Activated naive CD4-positive, alpha-beta T cell treated with anti-CD3 and anti-CD28 coated beads, Interleukin-2, amount 50 U/mL, for 72 hours (primary cell): ENCODE measurements at regions not wholly inside any gene's neighbourhood (a gene's known extent, or its start where the extent isn't known, plus 50 kb on each side); places are given as distances from the start of the nearest gene placed in this dataset.

ENCODE experiments used
- ATAC-seq, 2 donors: fragments of 150-1000 bp; cut with Tn5 transposase; 2 replicates each; pipeline ENCODE4 v1.10.0; 2021; ENCODE audit warnings: mild to moderate bottlenecking in 2 of 2, moderate library complexity in 2 of 2
- DNase-seq, 2 donors: peaks; one replicate each; pipeline ENCODE4 v3.0.0; 2021 to 2022; ENCODE audit warnings: low spot score in 2 of 2
- H3K27ac Mint-ChIP-seq, 2 donors: one replicate each; pipeline ENCODE4 v1.8.0; 2022; ENCODE audit warnings: mild to moderate bottlenecking in 2 of 2, mixed read lengths in 2 of 2
- H3K36me3 Mint-ChIP-seq, 2 donors: one replicate each; pipeline ENCODE4 v1.8.0; 2022; ENCODE audit warnings: mixed read lengths in 2 of 2
- H3K9me3 Mint-ChIP-seq, 2 donors: one replicate each; pipeline ENCODE4 v1.8.0; 2022; ENCODE audit warnings: mixed read lengths in 2 of 2

DNA sequence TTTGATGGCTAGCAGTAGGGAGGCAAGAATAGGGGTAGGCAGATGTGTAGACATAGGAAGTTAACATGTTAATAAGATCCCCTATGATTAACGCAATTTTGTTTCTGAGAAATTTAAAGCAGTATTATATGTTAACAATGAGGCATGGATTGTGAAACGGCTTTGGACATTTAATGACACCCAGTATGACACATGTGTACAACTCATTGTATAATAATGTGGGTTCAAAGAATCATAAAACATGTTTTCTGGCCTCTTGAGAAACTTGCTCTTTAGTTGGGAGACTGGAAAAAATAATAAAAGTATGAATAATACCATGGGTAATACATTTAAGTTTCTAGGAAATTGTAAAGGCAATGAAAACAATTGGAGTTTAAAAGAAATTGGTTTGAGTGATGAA is 332.1 kb upstream of the CDH20 start:
- Mint-ChIP-seq H3K27ac (peak overlapping the region in 1 of 2 donors; percentile 56), H3K36me3 (no peaks in the 10 kb centered on the region), H3K9me3 (peaks cover 13 to 18% of the 10 kb centered on the region in 2 donors)
- DNase-seq (no peak), ATAC-seq (no peak)

DNA sequence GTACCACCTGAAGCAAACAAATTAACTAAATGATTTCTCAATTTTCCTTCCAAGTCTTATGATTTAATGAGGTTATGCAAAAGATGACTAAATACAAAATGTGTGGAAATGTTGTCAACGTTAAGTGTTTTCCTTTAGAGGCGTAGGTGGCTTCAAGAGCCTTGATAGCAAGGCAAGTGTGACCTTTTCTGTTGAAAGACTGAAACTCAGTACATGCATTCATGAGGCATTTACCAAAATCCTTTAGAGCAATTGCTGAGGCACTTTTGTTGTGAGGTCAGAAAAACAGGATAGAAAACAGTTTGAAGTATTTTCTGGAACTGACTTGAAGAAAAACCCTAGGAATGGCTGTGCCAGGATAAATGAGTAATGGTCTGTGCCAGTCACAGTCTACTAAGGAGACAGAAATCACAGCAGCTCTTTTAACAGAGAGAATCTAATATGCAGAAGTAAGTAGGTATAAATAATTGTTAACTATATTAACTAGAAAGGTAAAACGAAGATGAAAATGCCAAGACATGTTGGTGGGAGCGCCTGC is 326.5 kb upstream of the CDH20 start:
- Mint-ChIP-seq H3K27ac (no peak overlapping the region), H3K36me3 (no peaks in the 10 kb centered on the region), H3K9me3 (peaks cover 7 to 8% of the 10 kb centered on the region in 2 donors)
- no peak for DNase-seq
- no peak for ATAC-seq

DNA sequence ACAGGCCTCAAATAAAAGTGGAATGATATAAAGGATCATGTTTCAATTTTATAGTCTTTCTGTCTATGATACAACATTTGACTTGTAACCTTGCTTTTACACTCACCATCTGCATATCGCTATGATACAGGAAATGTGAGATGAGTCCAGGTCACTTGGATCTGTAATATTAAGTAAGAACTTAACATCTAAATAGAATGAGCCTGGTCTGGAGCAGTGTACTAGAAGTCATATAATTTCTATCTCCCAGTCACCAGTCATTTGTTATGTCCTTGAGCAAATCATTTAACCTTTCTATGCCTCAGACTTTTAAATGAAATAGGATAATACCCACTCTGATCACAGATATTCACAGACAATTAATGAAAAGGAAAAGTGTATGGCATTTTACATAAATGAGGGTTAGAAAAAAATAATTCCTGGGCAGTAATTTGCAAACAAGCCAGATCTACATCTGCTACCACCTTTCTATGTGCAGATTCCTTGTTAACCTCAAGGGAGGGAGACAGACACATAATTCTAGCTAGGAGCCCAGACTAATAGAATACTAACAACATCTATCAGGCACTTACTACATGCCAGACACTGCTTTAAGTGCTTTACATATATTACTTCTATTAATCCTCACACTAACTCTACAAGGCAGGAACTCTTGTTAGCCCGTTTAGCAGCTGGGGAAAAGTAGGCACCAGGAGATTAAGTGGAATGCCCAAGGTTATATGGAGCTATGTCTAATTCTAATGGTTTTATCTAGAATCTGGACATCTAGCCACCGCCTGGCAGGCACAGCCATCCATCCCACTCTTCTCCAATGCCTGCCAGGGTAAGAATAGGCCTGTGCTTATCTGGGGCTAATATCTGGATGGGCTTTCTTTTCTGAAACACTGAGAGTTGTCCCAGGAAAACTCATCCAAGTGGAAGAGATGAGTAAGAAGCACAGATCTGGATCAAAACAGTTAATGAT is 313.6 kb upstream of the CDH20 start:
- Mint-ChIP-seq H3K36me3 (no peaks in the 10 kb centered on the region), H3K27ac (no peak overlapping the region), H3K9me3 (peaks cover 18 to 23% of the 10 kb centered on the region in 2 donors)
- DNase-seq (no peak), ATAC-seq (no peak)

DNA sequence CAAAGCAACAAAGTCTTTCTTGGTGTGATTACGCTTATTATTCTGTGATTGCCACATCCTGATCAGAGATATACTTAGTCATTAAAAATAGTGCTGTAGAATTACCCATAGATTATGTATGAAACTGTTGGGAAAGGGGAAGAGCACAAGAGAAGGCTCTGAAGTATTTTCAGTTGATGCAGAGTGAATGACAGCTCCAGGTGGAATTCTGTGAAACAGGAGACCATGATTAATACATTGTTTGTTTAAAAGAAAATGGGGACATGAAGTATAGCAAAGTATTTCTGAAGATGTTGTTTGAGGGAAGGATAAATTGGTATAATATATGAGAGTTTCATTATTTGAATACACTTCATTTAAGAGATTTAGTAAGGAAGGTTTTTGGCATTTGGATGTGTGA is 307.6 kb upstream of the CDH20 start:
- no peak for ATAC-seq
- Mint-ChIP-seq H3K9me3 (peaks cover 20 to 38% of the 10 kb centered on the region in 2 donors), H3K27ac (no peak overlapping the region), H3K36me3 (no peaks in the 10 kb centered on the region)
- DNase-seq = no peak

DNA sequence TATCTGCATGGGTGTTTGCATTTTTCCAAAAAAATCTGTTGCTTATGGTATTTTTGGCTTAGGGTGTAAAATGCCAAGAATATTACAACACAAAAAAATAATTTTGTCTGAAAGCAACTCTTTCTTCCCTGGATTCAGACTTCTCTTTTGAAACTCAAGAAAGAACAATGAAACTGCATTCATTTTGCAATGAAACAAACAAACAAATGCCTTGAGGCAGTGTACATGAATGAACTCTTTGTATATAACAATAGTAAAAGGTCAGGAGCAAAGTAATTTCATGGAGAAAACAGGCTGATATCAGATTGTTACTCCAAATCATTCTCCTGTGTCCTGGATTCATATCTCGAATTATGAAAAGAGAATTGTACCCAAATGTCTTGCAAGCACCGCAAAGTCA is 301.6 kb upstream of the CDH20 start:
- DNase-seq (no peak), ATAC-seq (no peak)
- H3K9me3 Mint-ChIP-seq = peaks cover 14 to 22% of the 10 kb centered on the region in 2 donors
- no peaks in the 10 kb centered on the region for H3K36me3 Mint-ChIP-seq
- H3K27ac Mint-ChIP-seq = peak overlapping the region in 1 of 2 donors; percentile 40

DNA sequence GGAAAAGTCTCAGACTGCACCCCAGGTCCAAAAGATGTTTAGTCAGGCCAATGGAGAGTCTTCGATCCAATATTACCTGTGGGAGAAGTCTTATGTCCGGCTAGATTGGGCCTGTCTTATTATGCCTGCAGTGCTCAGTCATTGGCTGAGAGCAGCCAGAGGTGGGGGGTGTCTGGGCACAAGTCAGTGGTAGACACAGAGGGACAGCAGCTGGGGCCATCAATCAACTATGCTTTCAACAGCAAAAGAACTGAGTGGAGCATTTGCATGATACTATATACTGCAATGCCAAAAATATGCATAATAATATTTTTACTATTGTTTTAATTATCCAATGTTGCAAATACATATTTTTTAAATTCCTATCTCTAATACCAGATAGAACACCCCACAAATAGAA is 298.6 kb upstream of the CDH20 start:
- peaks cover 11 to 13% of the 10 kb centered on the region in 2 donors for H3K9me3 Mint-ChIP-seq
- no peak for ATAC-seq
- no peak overlapping the region for H3K27ac Mint-ChIP-seq
- no peaks in the 10 kb centered on the region for H3K36me3 Mint-ChIP-seq
- no peak for DNase-seq

DNA sequence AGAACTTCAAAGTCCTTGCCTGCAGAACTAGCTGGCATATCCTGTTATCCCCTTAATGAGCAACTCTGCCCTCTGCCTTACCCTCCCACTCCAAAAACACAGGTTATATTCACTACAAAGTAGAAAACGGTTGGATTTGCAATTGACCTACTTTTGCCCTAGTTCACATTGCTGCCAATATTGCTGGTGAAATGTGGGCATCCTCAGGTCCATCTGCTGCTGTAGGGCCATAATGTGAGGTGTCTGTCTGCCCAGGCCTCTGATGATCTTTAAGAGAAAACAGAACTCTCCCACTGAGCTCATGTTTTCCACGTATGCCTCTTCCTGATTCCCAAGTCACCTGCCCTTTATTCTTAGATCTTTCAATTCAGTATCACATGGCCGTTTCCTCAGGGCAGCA is 294.0 kb upstream of the CDH20 start:
- no peak for ATAC-seq
- peaks cover 0 to 7% of the 10 kb centered on the region in 2 donors for H3K9me3 Mint-ChIP-seq
- no peaks in the 10 kb centered on the region for H3K36me3 Mint-ChIP-seq
- DNase-seq = no peak
- no peak overlapping the region for H3K27ac Mint-ChIP-seq

DNA sequence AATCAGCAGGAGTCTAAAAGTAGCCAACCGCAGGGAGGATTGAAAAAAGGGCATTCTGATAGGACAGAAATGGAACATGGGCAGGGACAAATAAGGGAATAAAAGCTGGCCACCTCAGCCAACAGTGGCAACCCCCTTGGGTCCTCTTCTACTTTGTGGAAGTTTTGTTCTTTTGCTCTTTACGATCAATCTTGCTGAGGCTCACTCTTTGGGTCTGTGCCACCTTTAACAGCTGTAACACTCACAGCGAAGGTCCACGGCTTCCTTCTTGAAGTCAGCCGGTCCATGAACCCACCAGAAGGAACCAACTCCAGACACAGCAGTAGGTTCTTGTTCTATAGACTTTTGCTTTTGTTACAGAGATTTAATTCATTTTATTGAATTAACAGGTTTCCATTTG is 285.4 kb upstream of the CDH20 start:
- Mint-ChIP-seq H3K27ac (no peak overlapping the region), H3K36me3 (no peaks in the 10 kb centered on the region), H3K9me3 (peaks cover 3 to 12% of the 10 kb centered on the region in 2 donors)
- ATAC-seq (no peak), DNase-seq (no peak)

DNA sequence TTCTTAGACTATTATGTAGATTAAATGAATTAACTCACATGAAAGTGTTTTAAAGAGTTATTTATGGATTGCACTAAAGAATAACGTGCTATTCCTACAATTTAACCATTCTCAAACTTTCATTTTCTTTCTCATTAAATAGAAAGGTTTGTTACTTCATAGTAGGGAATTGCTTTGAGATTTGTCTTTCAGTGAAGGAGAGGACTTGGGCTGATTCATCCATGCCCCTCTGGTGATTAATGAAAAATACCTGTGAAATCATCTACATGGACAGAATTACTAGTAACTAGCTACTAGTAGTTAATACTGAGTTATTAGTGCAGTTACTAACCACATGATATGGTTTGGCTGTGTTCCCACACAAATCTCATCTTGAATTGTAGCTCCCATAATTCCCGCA is 275.8 kb upstream of the CDH20 start:
- Mint-ChIP-seq H3K27ac (no peak overlapping the region), H3K36me3 (no peaks in the 10 kb centered on the region), H3K9me3 (peaks cover 13 to 15% of the 10 kb centered on the region in 2 donors)
- ATAC-seq = no peak
- DNase-seq = no peak

DNA sequence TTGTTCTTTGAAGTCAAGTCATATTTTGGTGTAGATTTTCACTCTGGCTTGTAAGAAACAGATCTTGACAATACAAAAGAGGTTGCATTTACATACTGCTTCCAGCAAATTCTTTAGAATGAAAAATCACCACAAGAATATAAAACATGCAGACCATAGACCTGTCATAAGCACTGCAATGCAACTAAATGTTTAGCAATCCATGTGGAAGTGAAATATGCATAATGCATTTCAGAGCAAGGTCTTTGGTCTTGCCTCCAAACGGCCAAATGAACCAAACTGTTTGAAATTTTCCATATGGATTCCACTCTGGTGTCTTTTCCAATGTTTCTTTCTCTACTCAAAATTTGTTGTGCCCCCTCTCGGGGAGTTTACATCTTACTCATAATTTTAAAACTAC is 271.0 kb upstream of the CDH20 start:
- Mint-ChIP-seq H3K27ac (no peak overlapping the region), H3K9me3 (peaks cover 0 to 17% of the 10 kb centered on the region in 2 donors), H3K36me3 (no peaks in the 10 kb centered on the region)
- ATAC-seq = no peak
- no peak for DNase-seq

DNA sequence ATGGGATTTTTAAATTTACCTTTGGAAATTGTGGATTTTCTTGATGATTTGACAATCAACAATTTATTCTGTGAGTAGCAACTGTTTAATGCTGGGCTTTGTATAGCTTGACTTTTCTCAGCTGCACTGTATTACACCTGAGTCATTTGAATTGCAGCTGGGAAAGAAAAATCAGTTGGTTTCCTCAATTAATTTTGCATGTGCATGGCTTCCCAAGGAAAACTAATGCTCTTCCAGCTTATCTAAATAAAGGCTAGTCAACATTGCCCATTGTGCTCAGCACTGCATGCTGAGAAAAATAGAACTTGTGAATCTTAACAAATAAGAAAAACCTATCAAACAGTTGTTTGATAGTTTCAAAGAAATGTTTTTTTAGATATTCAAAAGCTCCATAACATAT is 268.3 kb upstream of the CDH20 start:
- Mint-ChIP-seq H3K9me3 (peaks cover 0 to 12% of the 10 kb centered on the region in 2 donors), H3K27ac (no peak overlapping the region), H3K36me3 (no peaks in the 10 kb centered on the region)
- no peak for DNase-seq
- no peak for ATAC-seq

DNA sequence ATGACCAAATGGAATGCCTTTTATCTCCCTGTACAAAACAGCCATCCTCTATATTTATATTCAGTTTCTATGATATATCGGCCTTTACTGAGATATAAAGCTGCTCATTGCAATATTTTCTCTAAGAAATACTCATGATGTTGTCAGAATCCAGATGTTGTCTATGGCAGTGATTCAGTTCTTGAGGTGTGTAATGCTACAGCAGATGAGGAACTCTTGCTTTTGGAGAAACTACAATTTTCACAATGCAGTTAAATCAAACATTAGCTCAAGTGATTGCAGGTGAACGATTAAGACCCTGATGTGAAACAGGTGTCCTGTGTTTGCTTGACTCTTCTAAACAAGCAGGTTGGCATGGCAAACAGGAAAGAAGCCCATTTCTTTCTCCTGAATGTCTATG is 256.2 kb upstream of the CDH20 start:
- peaks cover 10 to 18% of the 10 kb centered on the region in 2 donors for H3K9me3 Mint-ChIP-seq
- no peak for DNase-seq
- ATAC-seq = no peak
- H3K27ac Mint-ChIP-seq = no peak overlapping the region
- H3K36me3 Mint-ChIP-seq = no peaks in the 10 kb centered on the region

DNA sequence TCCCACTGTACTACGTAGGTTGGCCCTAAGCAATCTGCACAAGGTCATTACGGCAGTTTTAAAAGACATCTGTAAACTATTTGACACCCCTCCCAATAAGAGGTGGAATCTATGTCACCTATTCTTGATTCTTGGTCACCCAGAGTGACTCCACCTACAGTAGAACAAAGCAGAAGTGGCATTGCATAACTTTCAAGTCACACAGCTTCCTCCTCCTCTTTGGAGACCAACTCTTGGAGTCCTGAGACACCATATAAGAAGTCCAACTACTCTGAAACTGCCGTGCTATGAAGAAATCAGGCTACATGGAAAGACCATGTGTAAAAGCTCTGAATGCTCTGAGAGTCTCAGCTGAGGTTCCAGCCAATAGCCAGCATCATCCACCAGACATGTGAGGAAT is 253.5 kb upstream of the CDH20 start:
- ATAC-seq (no peak), DNase-seq (no peak)
- Mint-ChIP-seq H3K27ac (no peak overlapping the region), H3K36me3 (no peaks in the 10 kb centered on the region), H3K9me3 (peaks cover 0 to 12% of the 10 kb centered on the region in 2 donors)

DNA sequence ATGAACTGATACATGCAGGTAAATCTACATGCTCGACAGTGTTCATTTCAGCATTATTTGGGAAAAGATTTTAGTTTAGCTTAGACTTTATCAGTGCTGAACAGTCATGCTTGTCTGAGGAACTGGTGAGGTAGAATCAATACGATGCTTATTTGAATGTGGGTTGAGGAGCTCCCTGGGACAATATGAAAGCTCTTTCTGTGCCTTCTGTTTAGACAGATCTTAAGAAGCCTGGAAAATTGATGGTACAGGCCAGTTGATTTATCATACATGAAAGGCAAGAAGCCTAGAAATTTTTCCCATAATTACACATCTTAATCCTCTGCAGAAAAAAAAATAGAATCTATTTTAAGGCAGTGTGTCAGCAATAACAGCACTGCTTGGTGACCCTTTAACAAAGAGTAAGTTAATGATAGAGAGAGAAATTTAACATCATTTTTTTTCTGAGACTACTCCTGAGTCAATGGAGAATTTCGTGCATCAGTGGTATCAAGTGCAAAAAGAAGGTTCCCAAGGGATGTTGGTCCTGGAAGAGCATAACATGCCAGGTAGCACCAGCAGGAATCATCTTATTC is 252.2 kb upstream of the CDH20 start:
- Mint-ChIP-seq H3K9me3 (peaks cover 0 to 12% of the 10 kb centered on the region in 2 donors), H3K36me3 (no peaks in the 10 kb centered on the region), H3K27ac (no peak overlapping the region)
- no peak for DNase-seq
- no peak for ATAC-seq

DNA sequence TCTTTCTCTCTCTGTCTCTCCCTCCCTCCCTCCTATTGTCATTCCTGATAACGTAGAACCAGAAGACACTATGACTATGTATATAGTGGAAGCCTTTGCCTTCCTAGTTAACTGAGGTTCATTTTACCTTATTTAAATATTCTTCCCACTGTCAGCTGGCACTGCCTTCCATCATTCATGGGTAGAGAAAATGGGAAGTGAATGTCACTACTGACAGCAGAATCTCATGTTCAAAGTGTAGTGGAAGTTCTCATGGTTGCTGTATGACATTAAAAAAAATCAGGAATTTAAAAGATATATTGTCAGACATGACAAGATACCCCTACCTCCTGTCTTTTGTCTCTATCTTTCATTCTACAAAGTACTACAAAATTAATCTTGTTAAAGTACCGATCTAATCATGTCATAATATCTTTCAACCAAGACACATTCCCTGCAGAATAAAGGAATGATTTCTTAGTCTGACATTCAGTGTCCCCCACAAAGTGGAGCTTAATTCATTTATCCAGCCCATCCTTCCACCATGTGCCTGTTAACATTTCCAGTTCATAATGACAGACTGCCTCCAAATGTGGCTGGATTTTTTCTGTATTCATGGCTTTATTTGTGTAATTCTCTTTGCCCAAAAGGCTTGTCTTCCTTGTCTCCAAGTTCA is 250.1 kb upstream of the CDH20 start:
- ATAC-seq = no peak
- H3K27ac Mint-ChIP-seq = no peak overlapping the region
- H3K36me3 Mint-ChIP-seq = no peaks in the 10 kb centered on the region
- peaks cover 0 to 5% of the 10 kb centered on the region in 2 donors for H3K9me3 Mint-ChIP-seq
- no peak for DNase-seq

DNA sequence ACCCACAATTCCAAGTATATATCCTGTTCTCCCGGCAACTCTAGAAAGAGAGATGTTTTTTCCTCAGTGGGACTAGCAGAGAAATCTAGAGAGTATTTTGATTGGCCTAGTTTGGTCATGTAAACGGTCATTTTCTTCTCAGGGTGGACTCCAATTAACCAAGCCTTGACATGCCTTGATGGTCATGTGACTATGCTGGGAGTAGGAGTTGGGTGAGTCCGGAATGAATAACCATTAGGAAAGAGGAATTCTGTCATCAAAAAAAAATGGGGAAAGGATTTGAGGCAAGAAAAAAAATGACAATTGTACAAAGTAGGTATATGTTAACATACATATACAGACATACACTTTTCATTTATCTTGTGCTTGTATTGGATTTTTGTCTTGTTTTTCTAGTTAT is 248.2 kb upstream of the CDH20 start:
- Mint-ChIP-seq H3K36me3 (no peaks in the 10 kb centered on the region), H3K9me3 (peaks cover 4 to 5% of the 10 kb centered on the region in 2 donors), H3K27ac (no peak overlapping the region)
- no peak for ATAC-seq
- no peak for DNase-seq

DNA sequence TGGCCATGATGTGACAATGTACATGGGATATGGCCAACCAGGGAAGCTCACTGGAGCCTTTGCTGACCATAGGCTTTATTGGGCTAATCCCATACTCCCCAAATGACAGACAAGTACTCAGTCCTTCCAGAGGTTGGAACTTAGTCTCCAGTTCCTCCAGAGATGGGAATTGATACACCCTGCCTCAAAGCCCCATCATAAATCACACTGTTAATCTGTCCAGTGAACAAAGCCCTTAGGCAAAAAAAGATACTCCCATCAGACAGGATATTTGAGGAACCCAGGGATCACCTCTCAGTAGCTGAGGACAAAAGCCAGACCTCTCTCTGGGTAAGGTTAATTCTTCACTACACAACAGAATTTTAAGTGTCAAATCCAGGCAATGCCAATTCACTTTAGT is 247.5 kb upstream of the CDH20 start:
- Mint-ChIP-seq H3K9me3 (peaks cover 4 to 5% of the 10 kb centered on the region in 2 donors), H3K36me3 (no peaks in the 10 kb centered on the region), H3K27ac (no peak overlapping the region)
- DNase-seq = no peak
- no peak for ATAC-seq
